HG03442 (cell line): ENCODE measurements at regions not wholly inside any gene's neighbourhood (a gene's known extent, or its start where the extent isn't known, plus 50 kb on each side); places are given as distances from the start of the nearest gene placed in this dataset.

ENCODE experiments used
- ATAC-seq: cut with Tn5 transposase; IDR thresholded peaks from one replicate; pipeline ENCODE4 v1.9.1; 2021; ENCODE audit warnings: mild to moderate bottlenecking, moderate library complexity; ENCODE audit not compliant: unreplicated experiment

DNA sequence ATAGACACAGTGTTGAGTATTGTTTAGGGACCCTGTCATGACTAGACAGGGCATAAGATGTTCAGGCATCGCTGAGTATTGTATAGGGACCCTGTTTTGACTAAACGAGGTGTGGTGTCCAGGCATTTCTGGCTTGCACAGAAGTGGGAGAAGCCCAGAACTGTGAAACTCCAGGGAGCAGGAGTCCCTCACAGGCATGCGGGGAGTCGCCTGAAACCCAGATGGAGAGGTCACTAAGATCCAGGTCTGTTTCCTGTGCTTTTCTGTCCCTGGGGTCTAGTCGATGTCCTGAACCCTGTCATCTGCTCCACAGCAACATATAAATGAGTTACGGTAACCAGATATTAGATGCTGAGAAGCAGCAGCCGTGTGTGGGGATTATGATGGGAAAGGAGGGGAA is 469.0 kb upstream of the SALL3 start:
- no peak for ATAC-seq

DNA sequence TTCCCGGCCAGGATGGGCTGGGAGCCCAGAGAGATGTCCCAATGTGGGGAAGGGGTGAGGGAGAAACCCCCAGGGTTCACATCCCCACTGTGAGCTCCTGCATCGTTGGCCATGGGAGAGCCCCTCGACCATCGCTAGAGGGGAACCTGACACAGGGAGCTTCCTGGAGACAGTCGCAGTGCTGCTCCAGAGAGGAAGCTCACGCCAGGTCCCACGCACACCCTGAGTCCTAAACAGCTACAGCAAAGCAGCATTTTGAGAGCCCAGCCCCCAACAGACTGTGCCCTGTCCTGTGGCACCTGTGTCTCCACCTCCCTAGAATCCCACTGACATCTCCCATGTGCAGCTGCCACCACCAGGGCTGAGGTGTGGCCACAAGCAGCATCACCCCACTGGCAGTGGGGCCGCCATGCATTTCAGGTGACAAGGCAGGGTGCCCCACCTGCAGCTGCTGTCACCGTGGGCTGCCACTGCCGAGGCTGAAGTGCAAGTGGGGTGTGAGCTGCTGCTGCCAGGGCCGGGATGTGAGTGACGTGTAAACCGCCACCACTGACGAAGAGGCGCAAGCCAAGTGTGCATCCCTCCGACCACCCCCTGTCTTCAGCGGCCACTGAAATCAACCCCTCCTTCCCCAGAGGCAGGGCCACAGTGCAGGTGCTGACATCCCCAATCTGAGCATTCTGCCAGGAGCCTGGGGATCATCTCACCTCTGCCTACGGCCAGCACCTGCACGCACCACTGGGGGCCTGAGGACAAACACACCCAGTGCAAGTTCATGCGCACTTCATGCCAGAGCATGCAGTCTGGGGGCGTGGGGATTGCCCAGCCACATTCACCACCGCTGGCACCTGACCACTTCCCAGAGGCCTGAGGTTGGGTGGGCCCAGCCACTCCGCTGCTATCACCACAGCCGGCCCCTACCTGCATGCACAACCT is 467.7 kb upstream of the SALL3 start:
- ATAC-seq: no peak

DNA sequence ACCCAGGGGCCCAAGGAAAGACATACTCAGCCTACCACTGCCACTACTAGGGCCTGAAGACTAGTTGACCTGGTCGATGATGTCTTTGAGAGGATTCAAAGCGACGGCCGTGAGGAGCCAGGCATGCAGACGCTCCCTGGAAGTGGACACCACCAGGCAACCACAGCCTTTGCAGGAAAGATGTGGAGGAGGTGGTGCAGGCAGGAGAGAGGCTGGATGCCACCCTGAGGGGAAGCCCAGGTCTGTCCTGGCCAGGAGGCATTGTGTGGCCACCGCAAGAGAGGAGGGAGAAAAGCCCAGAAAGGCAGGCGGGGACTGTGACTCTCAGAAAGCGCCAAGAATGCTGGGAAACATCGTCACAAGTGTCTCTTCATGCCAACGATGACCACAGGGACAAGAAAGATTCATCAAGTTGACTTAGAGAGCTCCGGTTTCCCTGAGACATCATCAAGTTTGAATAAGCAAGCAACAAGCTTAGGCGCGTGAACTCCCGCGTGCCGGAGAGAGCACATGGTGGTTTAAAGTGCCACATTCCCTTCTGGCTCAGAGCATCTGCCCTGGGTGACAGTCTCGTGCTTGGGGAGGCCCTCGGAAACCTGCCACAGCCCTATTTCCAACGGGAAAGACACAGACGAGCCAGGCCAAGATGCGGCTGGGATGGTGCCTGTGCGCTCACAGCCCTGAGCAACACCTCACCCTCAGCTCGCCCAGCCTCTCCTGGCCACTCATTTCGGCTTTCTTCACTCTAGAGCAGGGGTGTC is 464.5 kb upstream of the SALL3 start:
- ATAC-seq: no peak

GRCh38 chr18:78517328-78517727 is 462.3 kb upstream of the SALL3 start:
- ATAC-seq: no peak

GRCh38 chr18:78517973-78518372 is 461.6 kb upstream of the SALL3 start:
- ATAC-seq: no peak

- no peak for ATAC-seq
Measured at GRCh38 chr18:78518805-78519204, 460.8 kb upstream of the SALL3 start.

GRCh38 chr18:78519394-78520062 is 460.1 kb upstream of the SALL3 start:
- ATAC-seq: no peak

DNA sequence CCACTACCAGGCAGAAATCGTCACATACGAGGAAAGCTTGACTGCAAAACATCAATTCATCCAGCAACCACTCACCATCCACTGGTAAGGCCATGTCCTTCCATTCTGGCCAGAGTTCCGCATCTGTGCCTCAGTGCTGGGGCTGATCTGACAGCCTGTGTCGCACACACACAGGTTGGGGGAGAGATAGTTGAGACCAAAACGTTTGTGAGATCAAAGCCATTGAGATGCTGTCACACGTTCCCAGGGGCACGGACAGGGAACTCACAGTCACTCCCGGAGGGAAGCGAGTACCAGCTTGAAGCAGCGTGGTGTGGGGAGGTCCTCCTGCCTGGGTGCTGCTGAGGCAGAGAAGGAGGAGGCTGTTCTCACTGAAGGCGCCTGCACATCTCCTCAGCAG is 458.5 kb upstream of the SALL3 start:
- no peak for ATAC-seq

- ATAC-seq: no peak
Measured at GRCh38 chr18:78521744-78522143, 457.9 kb upstream of the SALL3 start.

- ATAC-seq: no peak
Measured at GRCh38 chr18:78522507-78522906, 457.1 kb upstream of the SALL3 start.

- no peak for ATAC-seq
Measured at GRCh38 chr18:78523850-78524249, 455.8 kb upstream of the SALL3 start.

- ATAC-seq: no peak
Measured at GRCh38 chr18:78525366-78526111, 454.1 kb upstream of the SALL3 start.

- ATAC-seq: no peak
Measured at GRCh38 chr18:78526275-78526674, 453.3 kb upstream of the SALL3 start.

DNA sequence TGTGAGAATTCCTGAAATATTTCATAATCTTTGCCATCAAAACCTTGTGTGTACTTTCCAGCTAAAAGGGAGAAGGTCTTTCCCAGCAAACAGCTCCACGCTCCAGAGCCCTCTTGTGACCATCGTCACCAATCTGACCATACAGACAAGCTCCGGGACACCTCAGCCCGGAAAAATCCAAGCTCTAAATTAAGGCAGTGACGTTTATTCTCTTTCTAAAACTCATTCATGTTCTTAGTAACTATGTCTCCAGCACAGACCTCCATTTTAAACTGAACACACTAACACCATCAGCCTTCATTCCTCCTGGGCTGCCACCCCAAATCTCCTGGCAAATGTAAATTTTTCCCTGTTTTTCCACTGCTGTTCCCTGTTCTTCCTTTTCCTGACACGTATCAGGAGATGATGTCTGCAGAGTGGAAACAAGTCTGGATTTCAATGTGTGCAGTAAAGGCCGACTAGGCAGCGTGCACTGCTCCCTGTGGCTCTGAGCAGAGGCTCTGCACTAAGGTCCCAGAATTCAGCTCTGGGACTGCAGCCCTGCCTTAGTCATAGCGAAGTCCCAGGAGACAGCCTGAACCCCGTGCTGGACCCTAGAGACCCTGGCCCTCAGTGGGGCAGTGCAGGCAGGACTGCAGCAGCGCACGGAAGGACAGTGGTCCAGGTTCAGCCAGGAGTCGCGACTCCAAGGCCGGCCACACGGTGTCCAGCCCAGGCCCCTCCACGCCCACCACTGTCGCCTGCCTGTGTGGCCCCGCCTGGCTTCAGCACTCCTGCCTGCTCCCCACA is 452.5 kb upstream of the SALL3 start:
- ATAC-seq: no peak

- ATAC-seq: no peak
Measured at GRCh38 chr18:78527984-78528383, 451.6 kb upstream of the SALL3 start.

GRCh38 chr18:78528411-78529258 is 451.0 kb upstream of the SALL3 start:
- no peak for ATAC-seq

GRCh38 chr18:78531637-78532036 is 448.0 kb upstream of the SALL3 start:
- ATAC-seq: no peak

GRCh38 chr18:78538669-78539440 is 440.8 kb upstream of the SALL3 start:
- no peak for ATAC-seq
